SK-N-SH treated with all-trans-retinoic acid at 6 μM for 48 hours (cell line): ENCODE measurements at regions not wholly inside any gene's neighbourhood (a gene's known extent, or its start where the extent isn't known, plus 50 kb on each side); places are given as distances from the start of the nearest gene placed in this dataset.

Source experiments
- GLIS3 ChIP-seq: fragments of 250-450 bp; sonication (Bioruptor Pico); IDR thresholded peaks from 2 replicates; pipeline ENCODE4 v1.5.0; 2020; ENCODE audit warnings: mild to moderate bottlenecking, moderate library complexity
- TCF4 ChIP-seq: fragments of 250-450 bp; sonication (Bioruptor Pico); IDR thresholded peaks from 2 replicates; pipeline ENCODE4 v1.8.0; 2021; ENCODE audit warnings: mild to moderate bottlenecking, moderate library complexity, borderline replicate concordance
- TF ChIP-seq, protein P1 (sequence below): fragments of 250-450 bp; sonication (Bioruptor Pico); IDR thresholded peaks from 2 replicates; pipeline ENCODE4 v1.5.1; 2020; ENCODE audit warnings: low read depth, mild to moderate bottlenecking, moderate library complexity
- TF ChIP-seq, protein P2 (sequence below): fragments of 250-450 bp; sonication (Bioruptor Pico); IDR thresholded peaks from 2 replicates; pipeline ENCODE4 v1.8.0; 2020; ENCODE audit warnings: mild to moderate bottlenecking, moderate library complexity, borderline replicate concordance

DNA sequence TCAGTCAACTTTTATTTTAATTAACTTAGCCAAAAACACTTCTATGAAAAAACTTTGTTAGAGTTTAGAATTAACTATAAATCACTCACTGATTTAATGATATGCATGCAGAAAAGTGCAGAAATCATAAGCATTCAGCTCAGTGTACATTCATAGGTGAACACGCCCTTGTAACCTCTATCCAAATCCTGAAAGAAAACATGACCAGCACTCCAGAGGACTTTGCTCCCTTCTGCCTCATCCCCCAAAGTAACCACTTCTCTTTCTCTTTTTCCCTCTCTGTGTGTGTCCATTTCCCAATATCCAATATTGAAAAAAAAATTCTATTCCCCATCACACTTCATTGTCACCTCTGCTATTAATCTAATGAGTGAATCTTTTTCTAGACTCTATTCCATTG lies 197.1 kb upstream of the FAR2 start:
- TF ChIP-seq TCF4, result no peak
- TF ChIP-seq, protein P1, sequence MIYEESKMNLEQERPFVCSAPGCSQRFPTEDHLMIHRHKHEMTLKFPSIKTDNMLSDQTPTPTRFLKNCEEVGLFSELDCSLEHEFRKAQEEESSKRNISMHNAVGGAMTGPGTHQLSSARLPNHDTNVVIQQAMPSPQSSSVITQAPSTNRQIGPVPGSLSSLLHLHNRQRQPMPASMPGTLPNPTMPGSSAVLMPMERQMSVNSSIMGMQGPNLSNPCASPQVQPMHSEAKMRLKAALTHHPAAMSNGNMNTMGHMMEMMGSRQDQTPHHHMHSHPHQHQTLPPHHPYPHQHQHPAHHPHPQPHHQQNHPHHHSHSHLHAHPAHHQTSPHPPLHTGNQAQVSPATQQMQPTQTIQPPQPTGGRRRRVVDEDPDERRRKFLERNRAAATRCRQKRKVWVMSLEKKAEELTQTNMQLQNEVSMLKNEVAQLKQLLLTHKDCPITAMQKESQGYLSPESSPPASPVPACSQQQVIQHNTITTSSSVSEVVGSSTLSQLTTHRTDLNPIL (CRISPR knock-in tag), result no peak
- no peak for TF ChIP-seq GLIS3 (CRISPR knock-in tag)
- TF ChIP-seq, protein P2, sequence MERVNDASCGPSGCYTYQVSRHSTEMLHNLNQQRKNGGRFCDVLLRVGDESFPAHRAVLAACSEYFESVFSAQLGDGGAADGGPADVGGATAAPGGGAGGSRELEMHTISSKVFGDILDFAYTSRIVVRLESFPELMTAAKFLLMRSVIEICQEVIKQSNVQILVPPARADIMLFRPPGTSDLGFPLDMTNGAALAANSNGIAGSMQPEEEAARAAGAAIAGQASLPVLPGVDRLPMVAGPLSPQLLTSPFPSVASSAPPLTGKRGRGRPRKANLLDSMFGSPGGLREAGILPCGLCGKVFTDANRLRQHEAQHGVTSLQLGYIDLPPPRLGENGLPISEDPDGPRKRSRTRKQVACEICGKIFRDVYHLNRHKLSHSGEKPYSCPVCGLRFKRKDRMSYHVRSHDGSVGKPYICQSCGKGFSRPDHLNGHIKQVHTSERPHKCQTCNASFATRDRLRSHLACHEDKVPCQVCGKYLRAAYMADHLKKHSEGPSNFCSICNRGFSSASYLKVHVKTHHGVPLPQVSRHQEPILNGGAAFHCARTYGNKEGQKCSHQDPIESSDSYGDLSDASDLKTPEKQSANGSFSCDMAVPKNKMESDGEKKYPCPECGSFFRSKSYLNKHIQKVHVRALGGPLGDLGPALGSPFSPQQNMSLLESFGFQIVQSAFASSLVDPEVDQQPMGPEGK (CRISPR knock-in tag), result no peak
